ENCODE measurements at regions not wholly inside any gene's neighbourhood (a gene's known extent, or its start where the extent isn't known, plus 50 kb on each side); places are given as distances from the start of the nearest gene placed in this dataset.

DNA sequence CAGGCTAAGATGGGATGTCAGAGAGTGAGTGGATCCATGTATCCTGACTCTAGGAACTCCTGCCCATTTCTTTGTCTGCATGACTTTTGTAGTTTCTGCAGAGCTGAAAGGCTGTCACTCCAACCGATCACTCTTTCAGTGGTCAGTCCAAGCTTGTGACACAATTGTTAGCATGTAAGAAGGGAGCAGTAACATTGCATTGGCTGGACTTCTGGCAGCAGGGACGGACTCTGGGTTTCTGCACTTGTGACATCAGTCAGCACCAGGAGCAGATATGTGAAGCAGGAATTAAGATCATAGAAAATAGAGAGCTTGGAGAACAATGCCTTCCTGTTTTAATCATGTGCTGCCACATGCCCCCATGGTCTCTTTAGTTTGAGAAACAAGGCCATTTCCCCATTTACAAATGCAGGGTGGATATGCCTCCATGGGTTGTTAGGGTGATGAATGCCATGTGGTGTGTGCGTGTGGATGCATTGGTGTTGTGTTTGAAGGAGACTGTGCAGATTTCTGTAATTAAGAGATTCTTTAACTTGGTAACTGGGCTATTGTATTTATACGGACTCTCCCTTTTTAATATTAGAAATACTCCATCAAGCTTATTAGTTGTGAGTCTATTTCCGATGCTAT lies 214.3 kb upstream of the EPHA4 start:
- H3K27ac ChIP-seq, result no peak overlapping the region
- H3K9me3 ChIP-seq, result no peaks in the 10 kb centered on the region
- H3K4me1 ChIP-seq, result no peaks in the 10 kb centered on the region
- intact Hi-C loops (cut with DNase I), result no loop called here
- H3K4me3 ChIP-seq, result no peak overlapping the region
- ATAC-seq (no peak), DNase-seq (no peak)
- TF ChIP-seq, protein P1, sequence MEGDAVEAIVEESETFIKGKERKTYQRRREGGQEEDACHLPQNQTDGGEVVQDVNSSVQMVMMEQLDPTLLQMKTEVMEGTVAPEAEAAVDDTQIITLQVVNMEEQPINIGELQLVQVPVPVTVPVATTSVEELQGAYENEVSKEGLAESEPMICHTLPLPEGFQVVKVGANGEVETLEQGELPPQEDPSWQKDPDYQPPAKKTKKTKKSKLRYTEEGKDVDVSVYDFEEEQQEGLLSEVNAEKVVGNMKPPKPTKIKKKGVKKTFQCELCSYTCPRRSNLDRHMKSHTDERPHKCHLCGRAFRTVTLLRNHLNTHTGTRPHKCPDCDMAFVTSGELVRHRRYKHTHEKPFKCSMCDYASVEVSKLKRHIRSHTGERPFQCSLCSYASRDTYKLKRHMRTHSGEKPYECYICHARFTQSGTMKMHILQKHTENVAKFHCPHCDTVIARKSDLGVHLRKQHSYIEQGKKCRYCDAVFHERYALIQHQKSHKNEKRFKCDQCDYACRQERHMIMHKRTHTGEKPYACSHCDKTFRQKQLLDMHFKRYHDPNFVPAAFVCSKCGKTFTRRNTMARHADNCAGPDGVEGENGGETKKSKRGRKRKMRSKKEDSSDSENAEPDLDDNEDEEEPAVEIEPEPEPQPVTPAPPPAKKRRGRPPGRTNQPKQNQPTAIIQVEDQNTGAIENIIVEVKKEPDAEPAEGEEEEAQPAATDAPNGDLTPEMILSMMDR (IDR thresholded peaks at IDR 0.05), result no peak
- no peaks in the 10 kb centered on the region for H3K36me3 ChIP-seq
- no peaks in the 10 kb centered on the region for H3K27me3 ChIP-seq

DNA sequence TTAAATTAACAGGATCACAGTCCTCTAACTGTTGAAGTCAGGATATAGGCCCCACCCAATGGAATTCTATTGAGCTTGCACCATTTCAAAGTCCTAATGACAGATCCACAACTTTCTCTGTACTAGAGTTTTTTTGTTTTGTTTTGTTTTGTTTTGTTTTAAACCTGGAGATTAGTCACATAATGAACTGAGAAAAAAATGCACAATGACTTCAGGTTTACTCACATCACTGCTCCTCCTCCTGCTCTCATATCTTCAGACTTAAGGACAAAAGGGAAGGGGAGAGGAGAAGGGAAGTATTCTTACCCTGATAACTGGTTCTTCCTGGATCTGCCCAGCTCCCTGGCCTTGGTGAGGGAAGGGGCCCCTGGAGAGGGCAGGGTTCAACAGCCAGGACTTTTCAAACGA lies 208.2 kb upstream of the EPHA4 start:
- H3K36me3 ChIP-seq, result no peaks in the 10 kb centered on the region
- H3K4me1 ChIP-seq, result no peaks in the 10 kb centered on the region
- H3K27ac ChIP-seq, result no peak overlapping the region
- ATAC-seq (no peak), DNase-seq (no peak)
- H3K27me3 ChIP-seq, result no peaks in the 10 kb centered on the region
- H3K9me3 ChIP-seq, result no peaks in the 10 kb centered on the region
- no peak overlapping the region for H3K4me3 ChIP-seq
- TF ChIP-seq, protein P1 (IDR thresholded peaks at IDR 0.05), result no peak
- intact Hi-C loops (cut with DNase I), result no loop called here

GRCh38 chr2:221779614-221780067 lies 207.5 kb upstream of the EPHA4 start:
- H3K27me3 ChIP-seq, result no peaks in the 10 kb centered on the region
- no peak overlapping the region for H3K4me3 ChIP-seq
- DNase-seq (no peak), ATAC-seq (no peak)
- intact Hi-C loops (cut with DNase I), result no loop called here
- no peak overlapping the region for H3K27ac ChIP-seq
- TF ChIP-seq, protein P1 (IDR thresholded peaks at IDR 0.05), result no peak
- no peaks in the 10 kb centered on the region for H3K9me3 ChIP-seq
- no peaks in the 10 kb centered on the region for H3K4me1 ChIP-seq
- H3K36me3 ChIP-seq, result no peaks in the 10 kb centered on the region

DNA sequence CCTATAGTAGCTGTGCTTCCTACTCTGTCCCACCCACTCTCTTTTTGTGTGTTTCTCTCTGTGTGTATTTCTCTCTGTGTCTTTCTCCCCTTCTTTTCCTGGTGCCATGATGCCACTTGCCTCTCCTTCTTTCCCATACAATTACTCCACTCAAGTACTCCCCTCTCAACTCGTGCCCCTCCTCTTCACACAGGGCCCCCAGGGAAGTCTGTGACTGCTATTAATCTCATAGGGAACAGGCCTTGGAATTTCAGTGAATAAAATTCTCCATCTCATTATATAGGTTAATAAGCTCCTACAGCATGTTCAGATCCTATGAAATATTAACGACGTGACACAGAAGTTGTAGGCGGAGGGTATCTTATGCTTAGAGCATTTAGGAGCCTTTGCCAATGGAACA lies 205.9 kb upstream of the EPHA4 start:
- TF ChIP-seq, protein P1 (IDR thresholded peaks at IDR 0.05), result no peak
- no peaks in the 10 kb centered on the region for H3K36me3 ChIP-seq
- intact Hi-C loops (cut with DNase I), result no loop called here
- no peaks in the 10 kb centered on the region for H3K27me3 ChIP-seq
- H3K9me3 ChIP-seq, result no peaks in the 10 kb centered on the region
- no peak overlapping the region for H3K27ac ChIP-seq
- no peak for ATAC-seq
- no peaks in the 10 kb centered on the region for H3K4me1 ChIP-seq
- DNase-seq, result no peak
- no peak overlapping the region for H3K4me3 ChIP-seq

DNA sequence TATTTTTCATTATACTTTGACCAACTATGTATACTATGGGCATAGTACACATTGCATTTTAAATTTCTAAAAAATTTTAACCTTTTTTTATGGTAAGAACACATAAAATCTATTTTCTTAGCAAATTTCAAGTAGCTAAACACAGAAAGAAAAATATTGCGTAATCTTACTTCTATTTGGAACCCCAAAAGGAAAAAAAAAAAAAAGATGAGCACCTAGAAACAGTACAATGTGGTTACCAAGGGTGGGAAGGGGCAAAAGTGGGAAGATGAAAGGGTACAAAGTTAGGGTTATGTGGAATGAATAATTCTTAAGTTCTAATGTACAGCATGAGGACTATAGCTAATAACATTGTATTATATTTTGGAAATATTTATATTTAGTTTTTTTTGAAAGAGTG lies 205.0 kb upstream of the EPHA4 start:
- H3K36me3 ChIP-seq, result no peaks in the 10 kb centered on the region
- no peak for ATAC-seq
- H3K27ac ChIP-seq, result no peak overlapping the region
- intact Hi-C loops (cut with DNase I), result no loop called here
- TF ChIP-seq, protein P1 (IDR thresholded peaks at IDR 0.05), result no peak
- no peak for DNase-seq
- H3K27me3 ChIP-seq, result no peaks in the 10 kb centered on the region
- no peaks in the 10 kb centered on the region for H3K9me3 ChIP-seq
- no peak overlapping the region for H3K4me3 ChIP-seq
- no peaks in the 10 kb centered on the region for H3K4me1 ChIP-seq

DNA sequence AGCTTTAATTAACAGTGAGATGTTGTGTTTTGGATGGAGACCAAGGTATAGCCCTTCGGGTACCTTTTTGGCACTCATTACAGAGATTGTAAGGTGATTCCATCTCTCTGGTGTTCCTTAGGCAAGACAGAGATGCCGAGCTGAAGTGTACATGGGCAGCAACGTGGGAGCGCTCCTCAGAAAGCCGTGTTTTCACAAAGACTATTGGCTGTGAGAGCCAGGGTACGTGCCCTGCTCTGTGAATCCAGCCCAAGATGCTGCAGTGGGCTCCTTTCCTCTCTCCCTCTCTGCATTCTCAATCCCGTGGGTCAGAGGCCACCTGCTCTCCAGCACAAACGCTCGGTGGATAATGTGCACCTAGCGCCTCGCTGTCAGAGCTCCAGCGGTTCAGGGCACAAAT lies 203.0 kb upstream of the EPHA4 start:
- TF ChIP-seq, protein P1 (IDR thresholded peaks at IDR 0.05), result no peak
- ATAC-seq (no peak), DNase-seq (no peak)
- Histone ChIP-seq H3K9me3 (no peaks in the 10 kb centered on the region), H3K27ac (no peak overlapping the region), H3K4me1 (no peaks in the 10 kb centered on the region), H3K36me3 (no peaks in the 10 kb centered on the region), H3K27me3 (no peaks in the 10 kb centered on the region), H3K4me3 (no peak overlapping the region)
- intact Hi-C loops (cut with DNase I), result no loop called here

Data from upper lobe of right lung (tissue), 1 donor.